ENCODE measurements at regions not wholly inside any gene's neighbourhood (a gene's known extent, or its start where the extent isn't known, plus 50 kb on each side); places are given as distances from the start of the nearest gene placed in this dataset.

GRCh38 chr13:81779876-81780275, 1439.0 kb upstream of the SPRY2 start:
- ATAC-seq (no peak), FAIRE-seq (no peak), DNase-seq (ENCODE audit: low read depth, low spot score) (no peak)
- Histone ChIP-seq H3K27me3 (replicated peaks in 1 of 2; ENCODE audit: control insufficient read depth in 2 of 2, insufficient read depth in 2 of 2, low read length in 1 of 2) (no peaks in the 10 kb centered on the region), H3K79me2 (ENCODE audit: control insufficient read depth, insufficient read depth, low read length) (no peaks in the 10 kb centered on the region), H3K27ac (ENCODE audit: control insufficient read depth, insufficient read depth) (no peak overlapping the region), H3K4me3 (no peak overlapping the region), H3K9ac (ENCODE audit: control insufficient read depth, insufficient read depth, low read length) (no peak overlapping the region), H3K36me3 (ENCODE audit: control insufficient read depth in 2 of 2, insufficient read depth in 2 of 2, low read length in 1 of 2) (no peaks in the 10 kb centered on the region), H3K9me3 (replicated peaks; ENCODE audit: control insufficient read depth, insufficient read depth, low read length) (no peaks in the 10 kb centered on the region), H3K4me1 (ENCODE audit: control insufficient read depth, insufficient read depth, low read length) (no peaks in the 10 kb centered on the region), H2AFZ (ENCODE audit: control insufficient read depth, low read depth, low read length) (no peak overlapping the region), H3K4me2 (ENCODE audit: control insufficient read depth, insufficient read depth) (no peak overlapping the region), H4K20me1 (ENCODE audit: control insufficient read depth, insufficient read depth) (no peaks in the 10 kb centered on the region)
- BruUV-seq (replicated peaks) = no TSS peak
- RAD21 ChIA-PET (ENCODE audit: unreplicated experiment) = no interaction called here
- SMC1A ChIA-PET (ENCODE audit: uncharacterized antibody, unreplicated experiment) = interaction anchor here (2.8 kb wide), 1 partner anchor 9 kb away, joined by 7 read pairs; no protein-coding TSS in a partner anchor
- TF ChIP-seq MTA3 (IDR thresholded peaks at IDR 0.05; ENCODE audit: borderline replicate concordance, low read length) (no peak), JUND (IDR thresholded peaks at IDR 0.05; ENCODE audit: low read depth, low read length) (no peak), FOXK2 (IDR thresholded peaks at IDR 0.05) (no peak), PRDM15 (CRISPR knock-in tag; IDR thresholded peaks at IDR 0.05) (no peak), ZNF24 (IDR thresholded peaks at IDR 0.05) (no peak), TAF1 (IDR thresholded peaks at IDR 0.05; ENCODE audit: borderline replicate concordance, low read depth, low read length) (no peak), E2F8 (IDR thresholded peaks at IDR 0.05; ENCODE audit: low read depth, partially characterized antibody) (no peak), KAT2A (conservative IDR thresholded peaks at IDR 0.05; ENCODE audit: control insufficient read depth, low read depth, low read length) (no peak), PBX3 (IDR thresholded peaks at IDR 0.05; ENCODE audit: insufficient replicate concordance, low read depth, low read length) (no peak)
- CTCF ChIA-PET = no interaction called here
- POLR2A ChIA-PET = no interaction called here
- in situ Hi-C loops (cut with MboI) (no loop called here), intact Hi-C loops (cut with micrococcal nuclease; ENCODE audit: unreplicated experiment) (no loop called here)

All from GM12878 (cell line).